SK-N-SH (cell line): ENCODE measurements at regions not wholly inside any gene's neighbourhood (a gene's known extent, or its start where the extent isn't known, plus 50 kb on each side); places are given as distances from the start of the nearest gene placed in this dataset.

Source experiments
- CTCF ChIA-PET: fragments of 300-600, 350-600 bp; formaldehyde crosslinking; extraction: SDS; loops from one replicate; lab custom pipeline; 2021; lab: Yijun Ruan, JAX
- POLR2A ChIA-PET: fragments of 350-600 bp; sonication (Branson Sonifier 250); formaldehyde crosslinking; extraction: SDS; loops from one replicate; lab custom pipeline; 2020; ENCODE audit warnings: antibody characterized with exemption, inconsistent platforms; lab: Yijun Ruan, JAX
- DNase-seq: peaks from one replicate; pipeline ENCODE4 v3.0.0; 2012
- H2AFZ ChIP-seq: fragments of 200-600 bp; sonication (generic); 2 replicates; pipeline ENCODE4 v1.8.1; 2016; ENCODE audit warnings: antibody characterized with exemption, mild to moderate bottlenecking, low read depth
- H3F3A ChIP-seq: fragments of 200-600 bp; sonication (generic); replicated peaks from 2 replicates; pipeline ENCODE3; 2016; ENCODE audit warnings: antibody characterized with exemption, mild to moderate bottlenecking; ENCODE audit not compliant: insufficient read depth
- H3K27ac ChIP-seq, 2 experiments: fragments of 200-500 bp in 1 of 2; fragments of 200-600 bp in 1 of 2; sonication (Bioruptor generic) in 1 of 2; sonication (generic), shearing (Covaris generic) in 1 of 2; 2 replicates each; pipeline versions ENCODE4 v1.5.1 to v1.6.1; 2014 to 2016; ENCODE audit warnings: low read depth in 2 of 2, inconsistent platforms in 1 of 2, low read length in 1 of 2, mild to moderate bottlenecking in 1 of 2, mixed read lengths in 1 of 2
- H3K27me3 ChIP-seq: fragments of 200-600 bp; sonication (generic), shearing (Covaris generic); 2 replicates; pipeline ENCODE4 v1.6.1; 2016; ENCODE audit warnings: mixed run types; ENCODE audit not compliant: insufficient read depth
- H3K36me3 ChIP-seq, 2 experiments: fragments of 200-500 bp in 1 of 2; fragments of 200-600 bp in 1 of 2; sonication (Bioruptor generic) in 1 of 2; sonication (generic) in 1 of 2; replicated peaks in 1 of 2; 2 replicates each; pipeline versions ENCODE3 to v1.5.1; 2014 to 2016; ENCODE audit warnings: low read length in 1 of 2, mild to moderate bottlenecking in 1 of 2; ENCODE audit not compliant: insufficient read depth in 2 of 2, control insufficient read depth in 1 of 2
- H3K4me1 ChIP-seq, 2 experiments: fragments of 200-500 bp in 1 of 2; fragments of 200-600 bp in 1 of 2; sonication (Bioruptor generic) in 1 of 2; sonication (generic), shearing (Covaris generic) in 1 of 2; 2 replicates each; pipeline versions ENCODE4 v1.5.1 to v1.6.1; 2014 to 2016; ENCODE audit warnings: low read depth in 1 of 2, low read length in 1 of 2, mixed run types in 1 of 2; ENCODE audit not compliant: insufficient read depth in 2 of 2, control insufficient read depth in 1 of 2
- H3K4me2 ChIP-seq: fragments of 200-600 bp; sonication (generic), shearing (Covaris generic); 2 replicates; pipeline ENCODE4 v1.6.1; 2017; ENCODE audit warnings: mixed run types
- H3K4me3 ChIP-seq, 2 experiments: fragments of 200-500 bp in 1 of 2; fragments of 200-600 bp in 1 of 2; sonication (Bioruptor generic) in 1 of 2; sonication (generic), shearing (Covaris generic) in 1 of 2; 2 replicates each; pipeline versions ENCODE4 v1.5.1 to v1.8.1; 2014 to 2016; ENCODE audit warnings: low read depth in 2 of 2, inconsistent platforms in 1 of 2, low read length in 1 of 2, mild to moderate bottlenecking in 1 of 2, mixed read lengths in 1 of 2, moderate library complexity in 1 of 2
- H3K79me2 ChIP-seq: fragments of 200-600 bp; sonication (generic); 2 replicates; pipeline ENCODE4 v1.8.1; 2017; ENCODE audit warnings: mild to moderate bottlenecking; ENCODE audit not compliant: insufficient read depth
- H3K9ac ChIP-seq: fragments of 200-600 bp; sonication (generic); 2 replicates; pipeline ENCODE4 v1.6.1; 2017; ENCODE audit warnings: mixed run types
- H3K9me2 ChIP-seq: fragments of 200-600 bp; sonication (generic); 2 replicates; pipeline ENCODE4 v1.6.1; 2017; ENCODE audit warnings: mixed run types
- H3K9me3 ChIP-seq: fragments of 200-600 bp; sonication (generic); 2 replicates; pipeline ENCODE4 v1.6.1; 2017; ENCODE audit warnings: mixed run types, mild to moderate bottlenecking, moderate library complexity
- H4K20me1 ChIP-seq: fragments of 200-600 bp; sonication (generic); 2 replicates; pipeline ENCODE4 v1.6.1; 2017; ENCODE audit warnings: mild to moderate bottlenecking, mixed run types; ENCODE audit not compliant: insufficient read depth
- CHD2 ChIP-seq: fragments of 150-350 bp; IDR thresholded peaks from 2 replicates; pipeline ENCODE4 v1.6.1; 2018; ENCODE audit warnings: low read length; ENCODE audit not compliant: partially characterized antibody
- EZH2phosphoT487 ChIP-seq: fragments of 200-600 bp; sonication (generic); IDR thresholded peaks from 2 replicates; pipeline ENCODE4 v1.6.1; 2017; ENCODE audit warnings: low read depth, mixed run types, mild to moderate bottlenecking, antibody characterized with exemption, moderate library complexity, borderline replicate concordance
- FOSL2 ChIP-seq: IDR thresholded peaks from 2 replicates; pipeline ENCODE4 v1.4.0; 2012; ENCODE audit warnings: low read depth, mild to moderate bottlenecking, moderate library complexity, borderline replicate concordance
- GABPA ChIP-seq: IDR thresholded peaks from 2 replicates; pipeline ENCODE4 v1.4.0; 2012; ENCODE audit warnings: low read depth, mild to moderate bottlenecking
- GATA2 ChIP-seq: sonication (generic); formaldehyde crosslinking; IDR thresholded peaks from 2 replicates; pipeline ENCODE4 v1.5.0; 2020; ENCODE audit warnings: mild to moderate bottlenecking, missing genetic modification reagents
- POLR2AphosphoS5 ChIP-seq: IDR thresholded peaks from 2 replicates; pipeline ENCODE4 v1.6.1; 2012; ENCODE audit warnings: low read depth, low read length
- RFX5 ChIP-seq: IDR thresholded peaks from 2 replicates; pipeline ENCODE4 v1.6.1; 2012; ENCODE audit warnings: mild to moderate bottlenecking, improper control_type of control experiment, low read length
- RXRA ChIP-seq: IDR thresholded peaks from 2 replicates; pipeline ENCODE4 v1.4.0; 2012; ENCODE audit warnings: low read depth, mild to moderate bottlenecking, borderline replicate concordance
- SMC3 ChIP-seq: IDR thresholded peaks from 2 replicates; pipeline ENCODE4 v1.6.1; 2012; ENCODE audit warnings: low read depth, low read length, improper control_type of control experiment
- TAF1 ChIP-seq: IDR thresholded peaks from 2 replicates; pipeline ENCODE4 v1.6.1; 2012; ENCODE audit warnings: low read depth, mild to moderate bottlenecking, low read length, moderate library complexity, borderline replicate concordance
- TCF12 ChIP-seq: IDR thresholded peaks from 2 replicates; pipeline ENCODE4 v1.4.0; 2012
- TEAD4 ChIP-seq: IDR thresholded peaks from 2 replicates; pipeline ENCODE4 v1.4.0; 2012; ENCODE audit warnings: mild to moderate bottlenecking, borderline replicate concordance; ENCODE audit not compliant: insufficient read depth
- WGBS: methylation state at CpG from one replicate; pipeline ENCODE4 v1.1.6; 2017; ENCODE audit warnings: low lambda C conversion rate; 5-methylcytosine and 5-hydroxymethylcytosine counted together
- TF ChIP-seq, protein P1 (sequence below): IDR thresholded peaks from 2 replicates; pipeline ENCODE4 v1.4.0; 2012; ENCODE audit warnings: low read depth, borderline replicate concordance
- TF ChIP-seq, protein P2 (sequence below): IDR thresholded peaks from 2 replicates; pipeline ENCODE4 v1.4.0; 2012; ENCODE audit warnings: low read depth, borderline replicate concordance
- TF ChIP-seq, protein P3 (sequence below): IDR thresholded peaks from 2 replicates; pipeline ENCODE4; 2012
- TF ChIP-seq, protein P4 (sequence below): fragments of 150-350 bp; IDR thresholded peaks from 2 replicates; pipeline ENCODE4 v1.6.1; 2017; ENCODE audit warnings: antibody characterized with exemption, low read length, low read depth, borderline replicate concordance
- TF ChIP-seq, protein P5 (sequence below): IDR thresholded peaks from 2 replicates; pipeline ENCODE4 v1.4.0; 2012; ENCODE audit warnings: low read depth
- TF ChIP-seq, protein P6 (sequence below): IDR thresholded peaks from 2 replicates; pipeline ENCODE4 v1.6.1; 2012; ENCODE audit warnings: mild to moderate bottlenecking, low read depth, low read length, moderate library complexity

DNA sequence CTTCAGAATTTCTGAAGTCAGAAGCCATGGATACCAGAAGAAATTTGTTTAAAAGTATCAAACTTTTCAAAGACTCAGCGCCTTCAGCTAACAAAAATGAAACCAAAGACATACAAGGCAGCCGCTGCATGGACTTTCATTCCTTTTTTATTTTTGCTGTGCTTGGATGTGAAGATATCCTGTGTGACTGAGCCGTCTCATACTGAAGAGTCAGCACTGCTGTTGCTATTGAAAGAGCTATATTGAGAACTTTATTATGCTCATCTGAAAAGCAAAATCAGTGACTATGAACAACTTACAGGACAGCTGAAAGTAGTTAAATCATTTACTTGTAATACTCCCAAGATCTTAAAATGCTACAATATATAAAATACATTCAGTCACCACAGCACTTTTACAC, 809.2 kb downstream of the NXPH1 start:
- H4K20me1 ChIP-seq, result no peaks in the 10 kb centered on the region
- CTCF ChIA-PET, result interaction anchor here (0.6 to 1.5 kb wide), 4 partner anchors 10 to 110 kb away, joined by 3 to 5 read pairs (median 4); no protein-coding TSS in a partner anchor
- H3K27ac ChIP-seq, result no peak overlapping the region
- DNase-seq, result no peak
- no peaks in the 10 kb centered on the region for H3K36me3 ChIP-seq
- no peak overlapping the region for H3K4me3 ChIP-seq
- H3K79me2 ChIP-seq, result no peaks in the 10 kb centered on the region
- H2AFZ ChIP-seq, result no peak overlapping the region
- no peaks in the 10 kb centered on the region; the same call in 1 of the 2 replicates for H3K9me3 ChIP-seq
- no peak overlapping the region for H3K4me2 ChIP-seq
- no peaks in the 10 kb centered on the region for H3F3A ChIP-seq
- H3K27me3 ChIP-seq, result no peaks in the 10 kb centered on the region
- no peak overlapping the region for H3K9ac ChIP-seq
- WGBS, result 25% methylated on average over 3 of the region's 3 CpGs
- no peaks in the 10 kb centered on the region for H3K4me1 ChIP-seq
- POLR2A ChIA-PET, result no interaction called here
- TF ChIP-seq RXRA (no peak), POLR2AphosphoS5 (no peak), GATA2 (CRISPR knock-in tag) (no peak), EZH2phosphoT487 (no peak), TEAD4 (no peak), GABPA (no peak)
- TF ChIP-seq, protein P1, sequence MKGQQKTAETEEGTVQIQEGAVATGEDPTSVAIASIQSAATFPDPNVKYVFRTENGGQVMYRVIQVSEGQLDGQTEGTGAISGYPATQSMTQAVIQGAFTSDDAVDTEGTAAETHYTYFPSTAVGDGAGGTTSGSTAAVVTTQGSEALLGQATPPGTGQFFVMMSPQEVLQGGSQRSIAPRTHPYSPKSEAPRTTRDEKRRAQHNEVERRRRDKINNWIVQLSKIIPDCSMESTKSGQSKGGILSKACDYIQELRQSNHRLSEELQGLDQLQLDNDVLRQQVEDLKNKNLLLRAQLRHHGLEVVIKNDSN, result no peak
- no peaks in the 10 kb centered on the region for H3K9me2 ChIP-seq

DNA sequence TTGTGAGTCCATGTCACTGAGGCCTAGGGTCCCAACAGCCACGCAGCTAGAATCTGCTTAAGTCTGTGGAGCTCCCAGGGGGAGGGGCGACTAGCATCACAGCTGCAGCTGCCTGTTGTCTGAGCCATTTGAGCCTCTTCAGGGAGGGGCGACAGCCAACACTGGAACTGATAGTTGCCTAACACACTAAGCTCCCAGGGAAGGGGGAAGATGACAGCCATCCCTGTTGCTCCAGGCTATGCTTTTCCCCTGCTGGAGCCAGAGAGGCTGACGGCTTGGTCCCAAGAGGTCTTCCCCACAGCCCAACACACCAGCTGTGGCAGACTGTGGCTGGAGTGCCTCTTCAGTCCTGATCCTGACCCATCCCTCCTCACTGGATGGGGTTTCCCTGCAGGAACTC, 817.5 kb downstream of the NXPH1 start:
- CTCF ChIA-PET, result interaction anchor here (0.6 kb wide), 1 partner anchor 1438 kb away, joined by 3 read pairs; no protein-coding TSS in a partner anchor
- Histone ChIP-seq H3K79me2 (no peaks in the 10 kb centered on the region), H4K20me1 (no peaks in the 10 kb centered on the region)
- TF ChIP-seq, protein P2, sequence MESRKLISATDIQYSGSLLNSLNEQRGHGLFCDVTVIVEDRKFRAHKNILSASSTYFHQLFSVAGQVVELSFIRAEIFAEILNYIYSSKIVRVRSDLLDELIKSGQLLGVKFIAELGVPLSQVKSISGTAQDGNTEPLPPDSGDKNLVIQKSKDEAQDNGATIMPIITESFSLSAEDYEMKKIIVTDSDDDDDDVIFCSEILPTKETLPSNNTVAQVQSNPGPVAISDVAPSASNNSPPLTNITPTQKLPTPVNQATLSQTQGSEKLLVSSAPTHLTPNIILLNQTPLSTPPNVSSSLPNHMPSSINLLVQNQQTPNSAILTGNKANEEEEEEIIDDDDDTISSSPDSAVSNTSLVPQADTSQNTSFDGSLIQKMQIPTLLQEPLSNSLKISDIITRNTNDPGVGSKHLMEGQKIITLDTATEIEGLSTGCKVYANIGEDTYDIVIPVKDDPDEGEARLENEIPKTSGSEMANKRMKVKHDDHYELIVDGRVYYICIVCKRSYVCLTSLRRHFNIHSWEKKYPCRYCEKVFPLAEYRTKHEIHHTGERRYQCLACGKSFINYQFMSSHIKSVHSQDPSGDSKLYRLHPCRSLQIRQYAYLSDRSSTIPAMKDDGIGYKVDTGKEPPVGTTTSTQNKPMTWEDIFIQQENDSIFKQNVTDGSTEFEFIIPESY, result no peak
- no peak for TF ChIP-seq FOSL2
- no peak for TF ChIP-seq TAF1
- TF ChIP-seq SMC3, result no peak
- TF ChIP-seq, protein P3, sequence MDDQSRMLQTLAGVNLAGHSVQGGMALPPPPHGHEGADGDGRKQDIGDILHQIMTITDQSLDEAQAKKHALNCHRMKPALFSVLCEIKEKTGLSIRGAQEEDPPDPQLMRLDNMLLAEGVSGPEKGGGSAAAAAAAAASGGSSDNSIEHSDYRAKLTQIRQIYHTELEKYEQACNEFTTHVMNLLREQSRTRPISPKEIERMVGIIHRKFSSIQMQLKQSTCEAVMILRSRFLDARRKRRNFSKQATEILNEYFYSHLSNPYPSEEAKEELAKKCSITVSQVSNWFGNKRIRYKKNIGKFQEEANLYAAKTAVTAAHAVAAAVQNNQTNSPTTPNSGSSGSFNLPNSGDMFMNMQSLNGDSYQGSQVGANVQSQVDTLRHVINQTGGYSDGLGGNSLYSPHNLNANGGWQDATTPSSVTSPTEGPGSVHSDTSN, result no peak
- TF ChIP-seq, protein P1, result no peak
- TF ChIP-seq, protein P4, sequence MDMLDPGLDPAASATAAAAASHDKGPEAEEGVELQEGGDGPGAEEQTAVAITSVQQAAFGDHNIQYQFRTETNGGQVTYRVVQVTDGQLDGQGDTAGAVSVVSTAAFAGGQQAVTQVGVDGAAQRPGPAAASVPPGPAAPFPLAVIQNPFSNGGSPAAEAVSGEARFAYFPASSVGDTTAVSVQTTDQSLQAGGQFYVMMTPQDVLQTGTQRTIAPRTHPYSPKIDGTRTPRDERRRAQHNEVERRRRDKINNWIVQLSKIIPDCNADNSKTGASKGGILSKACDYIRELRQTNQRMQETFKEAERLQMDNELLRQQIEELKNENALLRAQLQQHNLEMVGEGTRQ, result no peak
- no peak for TF ChIP-seq TEAD4
- TF ChIP-seq, protein P5, sequence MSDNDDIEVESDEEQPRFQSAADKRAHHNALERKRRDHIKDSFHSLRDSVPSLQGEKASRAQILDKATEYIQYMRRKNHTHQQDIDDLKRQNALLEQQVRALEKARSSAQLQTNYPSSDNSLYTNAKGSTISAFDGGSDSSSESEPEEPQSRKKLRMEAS, result no peak
- TF ChIP-seq, protein P6, sequence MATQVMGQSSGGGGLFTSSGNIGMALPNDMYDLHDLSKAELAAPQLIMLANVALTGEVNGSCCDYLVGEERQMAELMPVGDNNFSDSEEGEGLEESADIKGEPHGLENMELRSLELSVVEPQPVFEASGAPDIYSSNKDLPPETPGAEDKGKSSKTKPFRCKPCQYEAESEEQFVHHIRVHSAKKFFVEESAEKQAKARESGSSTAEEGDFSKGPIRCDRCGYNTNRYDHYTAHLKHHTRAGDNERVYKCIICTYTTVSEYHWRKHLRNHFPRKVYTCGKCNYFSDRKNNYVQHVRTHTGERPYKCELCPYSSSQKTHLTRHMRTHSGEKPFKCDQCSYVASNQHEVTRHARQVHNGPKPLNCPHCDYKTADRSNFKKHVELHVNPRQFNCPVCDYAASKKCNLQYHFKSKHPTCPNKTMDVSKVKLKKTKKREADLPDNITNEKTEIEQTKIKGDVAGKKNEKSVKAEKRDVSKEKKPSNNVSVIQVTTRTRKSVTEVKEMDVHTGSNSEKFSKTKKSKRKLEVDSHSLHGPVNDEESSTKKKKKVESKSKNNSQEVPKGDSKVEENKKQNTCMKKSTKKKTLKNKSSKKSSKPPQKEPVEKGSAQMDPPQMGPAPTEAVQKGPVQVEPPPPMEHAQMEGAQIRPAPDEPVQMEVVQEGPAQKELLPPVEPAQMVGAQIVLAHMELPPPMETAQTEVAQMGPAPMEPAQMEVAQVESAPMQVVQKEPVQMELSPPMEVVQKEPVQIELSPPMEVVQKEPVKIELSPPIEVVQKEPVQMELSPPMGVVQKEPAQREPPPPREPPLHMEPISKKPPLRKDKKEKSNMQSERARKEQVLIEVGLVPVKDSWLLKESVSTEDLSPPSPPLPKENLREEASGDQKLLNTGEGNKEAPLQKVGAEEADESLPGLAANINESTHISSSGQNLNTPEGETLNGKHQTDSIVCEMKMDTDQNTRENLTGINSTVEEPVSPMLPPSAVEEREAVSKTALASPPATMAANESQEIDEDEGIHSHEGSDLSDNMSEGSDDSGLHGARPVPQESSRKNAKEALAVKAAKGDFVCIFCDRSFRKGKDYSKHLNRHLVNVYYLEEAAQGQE, result no peak
- no peak for TF ChIP-seq RFX5
- TF ChIP-seq TCF12, result no peak
- TF ChIP-seq RXRA, result no peak
- TF ChIP-seq POLR2AphosphoS5, result no peak
- TF ChIP-seq CHD2, result no peak

More for the DNA sequence above, 817.5 kb downstream of the NXPH1 start:
- 61% methylated on average over 3 of the region's 4 CpGs for WGBS
- H3K9ac ChIP-seq, result no peak overlapping the region
- H3K4me1 ChIP-seq, result no peaks in the 10 kb centered on the region; a peak in 1 of 4 replicates
- DNase-seq, result no peak
- no peaks in the 10 kb centered on the region for H3K9me2 ChIP-seq
- peaks cover 9% of the 10 kb centered on the region; the same call in 1 of the 2 replicates for H3K9me3 ChIP-seq
- H3K36me3 ChIP-seq, result no peaks in the 10 kb centered on the region
- no peak overlapping the region for H2AFZ ChIP-seq
- POLR2A ChIA-PET, result no interaction called here
- H3F3A ChIP-seq, result no peaks in the 10 kb centered on the region
- no peak overlapping the region for H3K27ac ChIP-seq
- no peaks in the 10 kb centered on the region for H3K27me3 ChIP-seq
- no peak overlapping the region for H3K4me2 ChIP-seq
- no peak overlapping the region for H3K4me3 ChIP-seq
